Pancreas (tissue), 10 donors: ENCODE measurements at regions not wholly inside any gene's neighbourhood (a gene's known extent, or its start where the extent isn't known, plus 50 kb on each side); places are given as distances from the start of the nearest gene placed in this dataset.

ENCODE experiments used
- ATAC-seq, 4 donors: fragments of 200-7000 bp; cut with Tn5 transposase; one replicate each; pipeline versions ENCODE4 v1.8.0 to v1.9.1; 2020; ENCODE audit warnings: mild to moderate bottlenecking in 4 of 4, moderate library complexity in 4 of 4
- DNase-seq, 6 donors: peaks; one replicate each; pipeline ENCODE4 v3.0.0-alpha.2; 2020
- FAIRE-seq: peaks from 2 replicates; lab custom pipeline; 2012; peaks lifted over from hg19 to GRCh38; lab: Jason Lieb, UNC
- H3K27ac ChIP-seq, 4 donors: fragments of 200-600 bp; sonication (generic); 1 replicate in 3 of 4; 2 replicates in 1 of 4; pipeline versions ENCODE4 v1.5.0 to v1.8.0; 2020
- H3K27me3 ChIP-seq, 4 donors: fragments of 200-600 bp; one replicate each; pipeline ENCODE4 v1.8.0; 2021
- H3K36me3 ChIP-seq, 3 donors: fragments of 200-600 bp; sonication (generic) in 1 of 3; one replicate each; pipeline versions ENCODE4 v1.5.0 to v1.8.0; 2020 to 2021
- H3K4me1 ChIP-seq, 3 donors: fragments of 200-600 bp; one replicate each; pipeline ENCODE4 v1.8.0; 2021
- H3K4me3 ChIP-seq, 4 donors: fragments of 200-600 bp; sonication (generic) in 2 of 4; one replicate each; pipeline versions ENCODE4 v1.5.0 to v1.8.0; 2020 to 2021
- H3K9me3 ChIP-seq, 4 donors: fragments of 200-600 bp; one replicate each; pipeline ENCODE4 v1.8.0; 2021
- WGBS, 2 donors: extraction: QIAGEN DNeasy Blood & Tissue Kit; methylation state at CpG; one replicate each; pipeline ENCODE4 v1.1.7; 2013; 5-methylcytosine and 5-hydroxymethylcytosine counted together
- intact Hi-C, 3 donors: fragments of 100-400 bp; cut with DNase I; formaldehyde crosslinking; loops; one replicate each; pipeline versions ENCODE4 v1.11.1 to v1.14.2; 2022
- TF ChIP-seq, protein P1 (sequence below), 4 donors: fragments of 200-600 bp; sonication (generic) in 3 of 4; IDR thresholded peaks; one replicate each; pipeline versions ENCODE4 v1.5.0 to v1.8.0; 2021; ENCODE audit warnings: antibody characterized with exemption in 4 of 4
- donor health status: healthy with polysubstance abuse.
- donor health status: DM: no; HTN: no; CAD: no; lungs with moderate emphysema.
- donor health status: DM: no; HTN: no; CAD: no.
- donor health status: control.
- donor health status: control.
- donor health status: Bipolar disorder and iron deficiency.
- donor health status: DM: yes; HTN: yes; CAD: no.
- donor health status: DM: no; HTN: no; CAD: no.
- donor health status: DM: no; HTN: no; CAD: no.
- donor health status: DM: yes; HTN: yes; CAD: no.

DNA sequence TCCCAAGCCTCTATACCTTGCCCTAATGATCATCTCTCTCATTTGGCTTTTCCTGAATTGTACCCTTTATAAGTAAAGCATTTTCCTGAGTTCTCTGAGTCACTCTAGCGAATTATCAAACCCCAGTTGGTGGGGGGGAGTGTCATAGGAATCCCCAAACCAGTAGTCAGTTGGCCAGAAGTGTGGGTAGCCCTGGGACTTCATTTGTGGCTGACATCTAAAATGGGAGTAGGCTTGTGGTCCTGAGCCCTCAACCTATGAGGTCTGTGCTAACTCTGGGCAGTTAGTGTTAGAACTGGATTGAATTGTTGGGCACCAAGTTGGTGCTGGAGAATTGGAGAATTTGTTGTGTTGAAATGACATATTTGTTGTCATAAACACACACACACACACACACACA lies 91.3 kb downstream of the BBS10 start:
- no peaks in the 10 kb centered on the region for H3K27me3 ChIP-seq
- TF ChIP-seq, protein P1, sequence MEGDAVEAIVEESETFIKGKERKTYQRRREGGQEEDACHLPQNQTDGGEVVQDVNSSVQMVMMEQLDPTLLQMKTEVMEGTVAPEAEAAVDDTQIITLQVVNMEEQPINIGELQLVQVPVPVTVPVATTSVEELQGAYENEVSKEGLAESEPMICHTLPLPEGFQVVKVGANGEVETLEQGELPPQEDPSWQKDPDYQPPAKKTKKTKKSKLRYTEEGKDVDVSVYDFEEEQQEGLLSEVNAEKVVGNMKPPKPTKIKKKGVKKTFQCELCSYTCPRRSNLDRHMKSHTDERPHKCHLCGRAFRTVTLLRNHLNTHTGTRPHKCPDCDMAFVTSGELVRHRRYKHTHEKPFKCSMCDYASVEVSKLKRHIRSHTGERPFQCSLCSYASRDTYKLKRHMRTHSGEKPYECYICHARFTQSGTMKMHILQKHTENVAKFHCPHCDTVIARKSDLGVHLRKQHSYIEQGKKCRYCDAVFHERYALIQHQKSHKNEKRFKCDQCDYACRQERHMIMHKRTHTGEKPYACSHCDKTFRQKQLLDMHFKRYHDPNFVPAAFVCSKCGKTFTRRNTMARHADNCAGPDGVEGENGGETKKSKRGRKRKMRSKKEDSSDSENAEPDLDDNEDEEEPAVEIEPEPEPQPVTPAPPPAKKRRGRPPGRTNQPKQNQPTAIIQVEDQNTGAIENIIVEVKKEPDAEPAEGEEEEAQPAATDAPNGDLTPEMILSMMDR (IDR thresholded peaks at IDR 0.05): no peak
- peaks cover 0 to under 1% (median 0%) of the 10 kb centered on the region in 4 donors for H3K9me3 ChIP-seq
- intact Hi-C loops: no loop called here
- no peak for DNase-seq
- 52 to 63% methylated on average over 1 of the region's 1 CpG for WGBS, 2 donors
- FAIRE-seq: no peak
- H3K4me3 ChIP-seq: no peak overlapping the region
- no peaks in the 10 kb centered on the region for H3K4me1 ChIP-seq
- no peak overlapping the region for H3K27ac ChIP-seq
- ATAC-seq: no peak
- no peaks in the 10 kb centered on the region for H3K36me3 ChIP-seq

DNA sequence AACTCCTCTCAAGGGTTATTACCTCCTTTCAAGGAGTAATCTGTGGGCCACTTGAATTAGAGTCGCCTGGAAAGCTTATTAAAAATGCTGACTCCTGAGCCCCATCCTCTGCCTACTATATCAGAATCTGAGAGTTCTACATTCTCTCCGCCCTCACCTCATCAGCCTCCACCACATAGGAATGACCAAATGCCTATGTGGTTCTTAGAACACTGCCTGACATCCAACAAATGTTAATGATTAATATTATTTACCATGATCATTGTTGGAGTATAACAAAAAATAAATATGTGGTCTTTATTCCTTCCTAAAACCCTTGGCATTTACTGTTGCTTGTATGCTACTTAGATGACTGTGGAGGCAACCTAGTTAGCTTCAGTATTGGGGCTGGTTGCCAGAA lies 91.9 kb downstream of the BBS10 start:
- no peaks in the 10 kb centered on the region for H3K9me3 ChIP-seq
- WGBS, 2 donors: 50 to 60% methylated on average over 2 of the region's 2 CpGs
- ATAC-seq (no peak), FAIRE-seq (no peak), DNase-seq (no peak)
- H3K27ac ChIP-seq: no peak overlapping the region
- no peaks in the 10 kb centered on the region for H3K4me1 ChIP-seq
- no peaks in the 10 kb centered on the region for H3K27me3 ChIP-seq
- intact Hi-C loops: no loop called here
- TF ChIP-seq, protein P1 (IDR thresholded peaks at IDR 0.05): no peak
- H3K36me3 ChIP-seq: no peaks in the 10 kb centered on the region
- H3K4me3 ChIP-seq: no peak overlapping the region

DNA sequence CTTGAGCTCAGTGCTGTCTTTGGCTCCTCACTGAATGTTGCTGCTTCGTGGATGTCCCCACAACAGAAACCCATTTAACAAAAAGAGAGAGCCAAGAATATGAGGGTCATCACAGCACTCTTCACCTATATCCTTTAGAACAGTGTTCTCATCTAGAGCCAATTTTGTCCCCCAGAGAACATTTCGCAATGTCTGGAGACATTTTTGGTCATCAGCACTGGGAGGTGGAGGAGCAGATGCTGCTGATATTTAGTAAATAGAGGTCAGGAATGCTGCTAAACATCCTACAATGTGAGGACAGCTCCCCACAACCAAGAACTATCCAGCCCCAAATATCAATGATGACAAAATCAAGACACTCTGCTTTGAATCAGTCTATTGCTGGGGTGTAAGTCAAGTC lies 92.5 kb downstream of the BBS10 start:
- intact Hi-C loops: no loop called here
- TF ChIP-seq, protein P1 (IDR thresholded peaks at IDR 0.05): no peak
- DNase-seq (no peak), FAIRE-seq (no peak), ATAC-seq (peak in 1 of 4 donors; percentile 19)
- H3K4me3 ChIP-seq: no peak overlapping the region
- H3K36me3 ChIP-seq: no peaks in the 10 kb centered on the region
- WGBS, 2 donors: 55 to 60% methylated on average over 2 of the region's 2 CpGs
- H3K27me3 ChIP-seq: no peaks in the 10 kb centered on the region
- H3K9me3 ChIP-seq: no peaks in the 10 kb centered on the region
- no peaks in the 10 kb centered on the region for H3K4me1 ChIP-seq
- no peak overlapping the region for H3K27ac ChIP-seq

DNA sequence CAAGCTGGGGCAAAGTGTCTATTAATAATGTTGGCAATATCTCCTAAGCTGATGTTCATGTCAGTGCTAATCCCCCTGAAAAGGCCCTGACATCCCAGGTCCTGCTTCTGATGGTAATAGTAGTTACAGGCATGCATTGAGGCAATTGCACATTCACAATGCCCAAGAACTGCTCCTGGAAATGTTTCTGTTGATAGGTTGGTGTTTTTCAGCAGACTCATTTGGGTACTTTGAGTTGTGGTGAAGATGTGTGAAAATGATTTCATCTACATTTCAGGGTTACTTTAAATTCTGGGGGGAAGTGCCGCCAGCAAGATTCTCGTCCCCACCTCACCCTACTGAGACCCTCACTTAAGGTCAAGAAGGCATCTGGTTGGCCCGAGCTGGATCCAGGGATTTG lies 92.9 kb downstream of the BBS10 start:
- H3K36me3 ChIP-seq: no peaks in the 10 kb centered on the region
- intact Hi-C loops: no loop called here
- H3K4me3 ChIP-seq: no peak overlapping the region
- TF ChIP-seq, protein P1 (IDR thresholded peaks at IDR 0.05): no peak
- H3K27me3 ChIP-seq: no peaks in the 10 kb centered on the region
- ATAC-seq (no peak), DNase-seq (no peak), FAIRE-seq (no peak)
- H3K27ac ChIP-seq: no peak overlapping the region
- no peaks in the 10 kb centered on the region for H3K4me1 ChIP-seq
- H3K9me3 ChIP-seq: no peaks in the 10 kb centered on the region
- WGBS, 2 donors: 45 to 63% methylated on average over 3 of the region's 3 CpGs

DNA sequence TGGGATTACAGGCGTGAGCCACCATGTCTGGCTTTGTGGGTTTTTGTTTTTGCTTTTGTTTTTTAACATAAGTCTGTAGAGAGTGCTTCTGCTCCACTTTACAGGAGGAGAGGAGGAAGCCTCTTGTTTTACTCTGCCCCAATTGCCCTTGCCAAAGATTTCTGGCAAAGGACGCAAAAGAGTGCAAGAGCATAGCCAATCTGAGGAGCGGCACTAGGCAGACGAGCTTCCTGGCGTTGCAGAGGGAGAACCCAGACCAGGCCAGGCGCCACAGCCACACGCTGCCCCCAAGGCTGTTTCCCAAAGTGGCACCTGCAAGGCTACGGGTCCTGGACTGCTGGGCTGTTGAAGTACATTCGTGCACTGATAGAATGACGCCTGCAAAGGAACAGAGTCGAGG lies 96.2 kb downstream of the BBS10 start:
- Histone ChIP-seq H3K27me3 (no peaks in the 10 kb centered on the region), H3K4me1 (no peaks in the 10 kb centered on the region), H3K36me3 (no peaks in the 10 kb centered on the region), H3K27ac (no peak overlapping the region), H3K4me3 (no peak overlapping the region), H3K9me3 (no peaks in the 10 kb centered on the region)
- TF ChIP-seq, protein P1 (IDR thresholded peaks at IDR 0.05): no peak
- 74 to 84% methylated on average over 11 of the region's 11 CpGs for WGBS, 2 donors
- FAIRE-seq (no peak), ATAC-seq (no peak), DNase-seq (no peak)
- intact Hi-C loops: no loop called here
